ENCODE measurements at regions not wholly inside any gene's neighbourhood (a gene's known extent, or its start where the extent isn't known, plus 50 kb on each side); places are given as distances from the start of the nearest gene placed in this dataset.

- H3K27ac ChIP-seq (replicated peaks) = no peak overlapping the region
- no peaks in the 10 kb centered on the region for H3K27me3 ChIP-seq (ENCODE audit: insufficient read depth, poor library complexity, severe bottlenecking)
- TF ChIP-seq POLR2AphosphoS5 (IDR thresholded peaks at IDR 0.05; ENCODE audit: low read depth) (no peak), CTCF (IDR thresholded peaks at IDR 0.05; ENCODE audit: insufficient read depth, low read length) (no peak), REST (IDR thresholded peaks at IDR 0.05; ENCODE audit: insufficient replicate concordance, low read depth) (no peak), SPI1 (IDR thresholded peaks at IDR 0.05; ENCODE audit: borderline replicate concordance, low read depth) (no peak), GABPA (IDR thresholded peaks at IDR 0.05; ENCODE audit: low read depth) (no peak)
- H3K4me3 ChIP-seq (replicated peaks; ENCODE audit: insufficient read depth, low read length) = no peak overlapping the region
- no peak for DNase-seq (ENCODE audit: low read depth in 1 of 2, low spot score in 1 of 2)
Measured at GRCh38 chr2:223113161-223113560, 61.2 kb downstream of the KCNE4 start.

- H3K4me3 ChIP-seq (replicated peaks; ENCODE audit: insufficient read depth, low read length) = no peak overlapping the region
- TF ChIP-seq CTCF (IDR thresholded peaks at IDR 0.05; ENCODE audit: insufficient read depth, low read length) (no peak), REST (IDR thresholded peaks at IDR 0.05; ENCODE audit: insufficient replicate concordance, low read depth) (no peak), POLR2AphosphoS5 (IDR thresholded peaks at IDR 0.05; ENCODE audit: low read depth) (no peak), GABPA (IDR thresholded peaks at IDR 0.05; ENCODE audit: low read depth) (no peak), SPI1 (IDR thresholded peaks at IDR 0.05; ENCODE audit: borderline replicate concordance, low read depth) (no peak)
- no peak for DNase-seq (ENCODE audit: low read depth in 1 of 2, low spot score in 1 of 2)
- H3K27me3 ChIP-seq (ENCODE audit: insufficient read depth, poor library complexity, severe bottlenecking) = no peaks in the 10 kb centered on the region
- H3K27ac ChIP-seq (replicated peaks) = no peak overlapping the region
Measured at GRCh38 chr2:223114170-223114569, 62.2 kb downstream of the KCNE4 start.

- Histone ChIP-seq H3K27me3 (ENCODE audit: insufficient read depth, poor library complexity, severe bottlenecking) (no peaks in the 10 kb centered on the region), H3K27ac (replicated peaks) (no peak overlapping the region), H3K4me3 (replicated peaks; ENCODE audit: insufficient read depth, low read length) (no peak overlapping the region)
- no peak for DNase-seq (ENCODE audit: low read depth in 1 of 2, low spot score in 1 of 2)
- TF ChIP-seq SPI1 (IDR thresholded peaks at IDR 0.05; ENCODE audit: borderline replicate concordance, low read depth) (peak; percentile 75), REST (IDR thresholded peaks at IDR 0.05; ENCODE audit: insufficient replicate concordance, low read depth) (no peak)
Measured at GRCh38 chr2:223114917-223115316, 62.9 kb downstream of the KCNE4 start.

GRCh38 chr2:223117533-223117932 is 65.5 kb downstream of the KCNE4 start:
- Histone ChIP-seq H3K27ac (replicated peaks) (no peak overlapping the region), H3K27me3 (ENCODE audit: insufficient read depth, poor library complexity, severe bottlenecking) (no peaks in the 10 kb centered on the region), H3K4me3 (replicated peaks; ENCODE audit: insufficient read depth, low read length) (no peak overlapping the region)
- DNase-seq (ENCODE audit: low read depth in 1 of 2, low spot score in 1 of 2) = no peak
- no peak for TF ChIP-seq GABPA (IDR thresholded peaks at IDR 0.05; ENCODE audit: low read depth)
- no peak for TF ChIP-seq CTCF (IDR thresholded peaks at IDR 0.05; ENCODE audit: insufficient read depth, low read length)
- no peak for TF ChIP-seq SPI1 (IDR thresholded peaks at IDR 0.05; ENCODE audit: borderline replicate concordance, low read depth)
- TF ChIP-seq POLR2AphosphoS5 (IDR thresholded peaks at IDR 0.05; ENCODE audit: low read depth) = no peak
- TF ChIP-seq REST (IDR thresholded peaks at IDR 0.05; ENCODE audit: insufficient replicate concordance, low read depth) = no peak
